IMR-90 (cell line): ENCODE measurements at regions not wholly inside any gene's neighbourhood (a gene's known extent, or its start where the extent isn't known, plus 50 kb on each side); places are given as distances from the start of the nearest gene placed in this dataset.

ENCODE experiments used
- ATAC-seq: fragments of 200-7000 bp; cut with Tn5 transposase; 2 replicates; pipeline ENCODE4 v1.9.1; 2020; ENCODE audit warnings: low read depth, mild to moderate bottlenecking, moderate library complexity
- BruUV-seq: library from RNA; stranded (reverse); fragments of 400-500 nt; replicated peaks from 2 replicates; lab custom pipeline; 2021; lab: Mats Ljungman, UMichigan
- CTCF ChIA-PET: fragments of 300-600 bp; formaldehyde crosslinking; extraction: SDS; loops from one replicate; lab custom pipeline; 2021; ENCODE audit warnings: antibody characterized with exemption; lab: Yijun Ruan, JAX
- POLR2A ChIA-PET: fragments of 300-600 bp; sonication (Branson Sonifier 250); formaldehyde crosslinking; loops from one replicate; lab custom pipeline; 2022; ENCODE audit warnings: antibody characterized with exemption; ENCODE audit not compliant: unreplicated experiment; lab: Charles Lee
- DNase-seq: peaks from one replicate; pipeline ENCODE4 v3.0.0; 2013
- H2AFZ ChIP-seq: replicated peaks from 2 replicates; pipeline ENCODE3; 2013; ENCODE audit warnings: low read length, mild to moderate bottlenecking; ENCODE audit not compliant: poor library complexity
- H2AK5ac ChIP-seq: 2 replicates; pipeline ENCODE4 v1.6.1; 2013; ENCODE audit warnings: low read depth, low read length, inconsistent platforms
- H2AK9ac ChIP-seq: replicated peaks from 2 replicates; pipeline ENCODE3; 2013; ENCODE audit warnings: mild to moderate bottlenecking, low read depth, low read length, moderate library complexity; ENCODE audit not compliant: poor library complexity
- H2BK120ac ChIP-seq: 2 replicates; pipeline ENCODE4 v1.6.1; 2013; ENCODE audit warnings: low read depth, low read length, inconsistent platforms
- H2BK15ac ChIP-seq: 3 replicates; pipeline ENCODE4 v1.6.1; 2013; ENCODE audit warnings: low read depth, low read length, inconsistent platforms
- H2BK20ac ChIP-seq: 2 replicates; pipeline ENCODE4 v1.6.1; 2013; ENCODE audit warnings: low read depth, mild to moderate bottlenecking, inconsistent platforms, low read length, moderate library complexity
- H2BK5ac ChIP-seq: 2 replicates; pipeline ENCODE4 v1.6.1; 2013; ENCODE audit warnings: mild to moderate bottlenecking, low read depth, low read length, inconsistent platforms; ENCODE audit not compliant: poor library complexity, severe bottlenecking
- H3K14ac ChIP-seq: replicated peaks from 2 replicates; pipeline ENCODE4 v1.6.1; 2013; ENCODE audit warnings: low read depth, low read length, inconsistent platforms
- H3K18ac ChIP-seq: 2 replicates; pipeline ENCODE4 v1.6.1; 2013; ENCODE audit warnings: low read depth, low read length, control low read depth
- H3K23ac ChIP-seq: 2 replicates; pipeline ENCODE4 v1.6.1; 2013; ENCODE audit warnings: low read depth, low read length, inconsistent platforms
- H3K27ac ChIP-seq: 2 replicates; pipeline ENCODE4 v1.5.1; 2013; ENCODE audit warnings: mild to moderate bottlenecking, control low read depth, low read length; ENCODE audit not compliant: insufficient read depth
- H3K27me3 ChIP-seq: 2 replicates; pipeline ENCODE4 v1.6.1; 2013; ENCODE audit warnings: low read length; ENCODE audit not compliant: control insufficient read depth, insufficient read depth
- H3K36me3 ChIP-seq: 2 replicates; pipeline ENCODE4 v1.6.1; 2013; ENCODE audit warnings: low read length, mixed read lengths; ENCODE audit not compliant: control insufficient read depth, insufficient read depth
- H3K4ac ChIP-seq: 2 replicates; pipeline ENCODE4 v1.6.1; 2013; ENCODE audit warnings: low read depth, low read length, inconsistent platforms
- H3K4me1 ChIP-seq: 2 replicates; pipeline ENCODE4 v1.6.1; 2013; ENCODE audit warnings: low read length, mixed read lengths; ENCODE audit not compliant: control insufficient read depth, insufficient read depth
- H3K4me2 ChIP-seq: 2 replicates; pipeline ENCODE4 v1.6.1; 2013; ENCODE audit warnings: low read depth, mild to moderate bottlenecking, control low read depth, low read length, moderate library complexity
- H3K4me3 ChIP-seq: 2 replicates; pipeline ENCODE4 v1.5.1; 2013; ENCODE audit warnings: low read depth, mild to moderate bottlenecking, control low read depth, low read length, moderate library complexity; ENCODE audit not compliant: insufficient read depth
- H3K56ac ChIP-seq: 2 replicates; pipeline ENCODE4 v1.6.1; 2013; ENCODE audit warnings: low read length, inconsistent platforms; ENCODE audit not compliant: insufficient read depth; ENCODE audit errors: extremely low read depth
- H3K79me1 ChIP-seq, 2 experiments: 2 replicates each; pipeline ENCODE4 v1.6.1; 2013; ENCODE audit warnings: low read length in 2 of 2, inconsistent platforms in 1 of 2, low read depth in 1 of 2
- H3K9ac ChIP-seq: 2 replicates; pipeline ENCODE4 v1.6.1; 2013; ENCODE audit warnings: low read depth, low read length, control low read depth
- H3K9me1 ChIP-seq: 2 replicates; pipeline ENCODE4 v1.6.1; 2013; ENCODE audit warnings: low read length, inconsistent platforms; ENCODE audit not compliant: insufficient read depth
- H3K9me3 ChIP-seq: 2 replicates; pipeline ENCODE4 v1.6.1; 2013; ENCODE audit warnings: low read length; ENCODE audit not compliant: control insufficient read depth, insufficient read depth
- H4K20me1 ChIP-seq: 2 replicates; pipeline ENCODE4 v1.6.1; 2013; ENCODE audit warnings: low read length, inconsistent platforms; ENCODE audit not compliant: insufficient read depth
- H4K5ac ChIP-seq: 2 replicates; pipeline ENCODE4 v1.6.1; 2013; ENCODE audit warnings: mild to moderate bottlenecking, low read depth, low read length, control low read depth
- H4K8ac ChIP-seq, 2 experiments: 2 replicates each; pipeline ENCODE4 v1.6.1; 2013; ENCODE audit warnings: low read depth in 2 of 2, low read length in 2 of 2, control low read depth in 1 of 2, inconsistent platforms in 1 of 2
- H4K91ac ChIP-seq: 2 replicates; pipeline ENCODE4 v1.6.1; 2013; ENCODE audit warnings: low read depth, low read length, inconsistent platforms; ENCODE audit not compliant: insufficient read depth
- BHLHE40 ChIP-seq: fragments of 150-350 bp; IDR thresholded peaks from 2 replicates; pipeline ENCODE4 v1.6.1; 2016; ENCODE audit warnings: mild to moderate bottlenecking, low read depth, low read length
- CEBPB ChIP-seq: IDR thresholded peaks from 2 replicates; pipeline ENCODE4 v1.6.1; 2012; ENCODE audit warnings: low read depth, low read length, improper control_type of control experiment
- FOS ChIP-seq: fragments of 150-350 bp; IDR thresholded peaks from 2 replicates; pipeline ENCODE4 v1.6.1; 2016; ENCODE audit warnings: low read depth, low read length
- NFE2L2 ChIP-seq: fragments of 150-350 bp; IDR thresholded peaks from 2 replicates; pipeline ENCODE4 v1.6.1; 2016; ENCODE audit warnings: low read depth, mild to moderate bottlenecking, low read length
- POLR2A ChIP-seq: IDR thresholded peaks from 2 replicates; pipeline ENCODE4 v1.6.1; 2012; ENCODE audit warnings: mild to moderate bottlenecking, low read depth, low read length
- SMC3 ChIP-seq: fragments of 150-350 bp; IDR thresholded peaks from 2 replicates; pipeline ENCODE4 v1.6.1; 2016; ENCODE audit warnings: low read depth, mild to moderate bottlenecking, antibody characterized with exemption, low read length, moderate library complexity
- WGBS, 2 experiments: methylation state at CpG; one replicate each; pipeline versions ENCODE4 v1.1.5 to v1.1.7; 2013; ENCODE audit warnings: missing lambda C conversion rate in 2 of 2; ENCODE audit not compliant: insufficient read length in 1 of 2; ENCODE audit errors: extremely low coverage in 2 of 2; 5-methylcytosine and 5-hydroxymethylcytosine counted together
- dilution Hi-C: fragments of 300-500 bp; cut with HindIII; formaldehyde crosslinking; loops from one replicate; pipeline ENCODE4 v1.14.3; 2018; ENCODE audit warnings: low sequenced_read_pairs; ENCODE audit not compliant: unreplicated experiment
- in situ Hi-C: fragments of 300-500 bp; cut with MboI; formaldehyde crosslinking; loops from 3 replicates; pipeline ENCODE4 v1.14.3; 2019; ENCODE audit warnings: low sequenced_read_pairs, inconsistent platforms, mixed read lengths
- intact Hi-C: fragments of 100-400 bp; cut with micrococcal nuclease; formaldehyde crosslinking; loops from 2 replicates; pipeline ENCODE4 v1.10.0; 2022
- TF ChIP-seq, protein P1 (sequence below): fragments of 150-350 bp; IDR thresholded peaks from 2 replicates; pipeline ENCODE4 v1.6.1; 2016; ENCODE audit warnings: low read depth, mild to moderate bottlenecking, low read length, moderate library complexity, borderline replicate concordance

- Histone ChIP-seq H2BK120ac (peak overlapping the region; percentile 71), H3K79me1 (peaks cover 2 to 14% of the 10 kb centered on the region in 2 experiments; a peak in 2 of 4 replicates), H3K4ac (peak overlapping the region; percentile 93), H3K9me1 (peaks cover 13% of the 10 kb centered on the region), H4K91ac (peak overlapping the region; percentile 40), H2AK9ac (peak overlapping the region; percentile 83), H4K20me1 (no peaks in the 10 kb centered on the region), H3K27me3 (no peaks in the 10 kb centered on the region), H3K36me3 (no peaks in the 10 kb centered on the region), H3K4me3 (peak overlapping the region; percentile 60), H4K8ac (peak overlapping the region; percentile 72 to 83), H2BK20ac (peak overlapping the region; percentile 10), H3K9ac (peak overlapping the region; percentile 90), H3K23ac (peak overlapping the region; percentile 89), H2AFZ (peak overlapping the region; percentile 97), H2AK5ac (peak overlapping the region; percentile 48; the same call in 1 of the 2 replicates), H3K4me2 (peak overlapping the region; percentile 87), H2BK5ac (peak overlapping the region; percentile 92), H3K14ac (peak overlapping the region; percentile 85), H3K27ac (peak overlapping the region; percentile 97), H3K56ac (peak overlapping the region; percentile 81), H3K18ac (peak overlapping the region; percentile 75), H3K4me1 (peaks cover 15% of the 10 kb centered on the region), H2BK15ac (peak overlapping the region; percentile 77; the same call in 2 of the 3 replicates), H4K5ac (peak overlapping the region; percentile 55), H3K9me3 (no peaks in the 10 kb centered on the region)
- POLR2A ChIA-PET = interaction anchor here (0.6 to 1.2 kb wide), 3 partner anchors 71 to 122 kb away, joined by 3 read pairs; partner anchors contain the start of gene EIF4G2
- intact Hi-C loops (loop anchor here (2.0 to 10.0 kb wide), 4 partner anchors 30 to 214 kb away; no protein-coding TSS in a partner anchor), in situ Hi-C loops (loop anchor here (5.0 kb wide), 3 partner anchors 73 to 857 kb away; partner anchors contain the start of gene ZBED5), dilution Hi-C loops (no loop called here)
- no TSS peak for BruUV-seq
- WGBS, 2 experiments = 2% methylated on average over 17 of the region's 35 CpGs; no CpG with 5 or more reads in 1 of the 2 experiments
- CTCF ChIA-PET = interaction anchor here (0.6 to 1.2 kb wide), 4 partner anchors 9 to 138 kb away, joined by 3 read pairs; partner anchors contain the start of gene ZBED5
- ATAC-seq = peak; percentile 12
- DNase-seq = peak; percentile 33
- no peak for TF ChIP-seq NFE2L2
- TF ChIP-seq, protein P1, sequence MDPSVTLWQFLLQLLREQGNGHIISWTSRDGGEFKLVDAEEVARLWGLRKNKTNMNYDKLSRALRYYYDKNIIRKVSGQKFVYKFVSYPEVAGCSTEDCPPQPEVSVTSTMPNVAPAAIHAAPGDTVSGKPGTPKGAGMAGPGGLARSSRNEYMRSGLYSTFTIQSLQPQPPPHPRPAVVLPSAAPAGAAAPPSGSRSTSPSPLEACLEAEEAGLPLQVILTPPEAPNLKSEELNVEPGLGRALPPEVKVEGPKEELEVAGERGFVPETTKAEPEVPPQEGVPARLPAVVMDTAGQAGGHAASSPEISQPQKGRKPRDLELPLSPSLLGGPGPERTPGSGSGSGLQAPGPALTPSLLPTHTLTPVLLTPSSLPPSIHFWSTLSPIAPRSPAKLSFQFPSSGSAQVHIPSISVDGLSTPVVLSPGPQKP = no peak
- TF ChIP-seq CEBPB = no peak
- TF ChIP-seq POLR2A = no peak
- no peak for TF ChIP-seq FOS
- peak; percentile 59; the same call in 1 of the 2 replicates for TF ChIP-seq BHLHE40
- TF ChIP-seq SMC3 = no peak
These were observed 72.5 kb upstream of the ZBED5 start for GRCh38 chr11:10930224-10930971.
